EL (cell line): ENCODE measurements at regions not wholly inside any gene's neighbourhood (a gene's known extent, or its start where the extent isn't known, plus 50 kb on each side); places are given as distances from the start of the nearest gene placed in this dataset.
"Not testable (repeated sequence)": the region's sequence is repeated elsewhere in the genome, so short reads cannot be mapped to it uniquely, and the experiment has no call there.

Experiments
- DNase-seq: peaks from one replicate; pipeline ENCODE4 v3.0.0-alpha.2; 2016

- no peak for DNase-seq
Observed at GRCh38 chr13:83825676-83826075, 56.6 kb downstream of the SLITRK1 start.

- no peak for DNase-seq
Observed at GRCh38 chr13:83824560-83824959, 57.7 kb downstream of the SLITRK1 start.

GRCh38 chr13:83824120-83824519 is 58.2 kb downstream of the SLITRK1 start:
- DNase-seq, result no peak

- DNase-seq, result peak; percentile 29
Observed at GRCh38 chr13:83819611-83820010, 62.7 kb downstream of the SLITRK1 start.

GRCh38 chr13:83819156-83819555 is 63.1 kb downstream of the SLITRK1 start:
- peak; percentile 70 for DNase-seq

- no peak for DNase-seq
Observed at GRCh38 chr13:83816081-83816480, 66.2 kb downstream of the SLITRK1 start.

GRCh38 chr13:83815598-83815997 is 66.7 kb downstream of the SLITRK1 start:
- no peak for DNase-seq

GRCh38 chr13:83810136-83810535 is 72.1 kb downstream of the SLITRK1 start:
- DNase-seq, result no peak

GRCh38 chr13:83804356-83804962 is 77.8 kb downstream of the SLITRK1 start:
- no peak for DNase-seq

- peak; percentile 35 for DNase-seq
Observed at GRCh38 chr13:83798731-83799130, 83.5 kb downstream of the SLITRK1 start.

- DNase-seq, result no peak
Observed at GRCh38 chr13:83796364-83796763, 85.9 kb downstream of the SLITRK1 start.

GRCh38 chr13:83794583-83794982 is 87.7 kb downstream of the SLITRK1 start:
- no peak for DNase-seq

GRCh38 chr13:83780227-83780626 is 102.0 kb downstream of the SLITRK1 start:
- DNase-seq, result peak; percentile 3

GRCh38 chr13:83773961-83774360 is 108.3 kb downstream of the SLITRK1 start:
- no peak for DNase-seq

- no peak for DNase-seq
Observed at GRCh38 chr13:83765796-83766195, 116.5 kb downstream of the SLITRK1 start.

GRCh38 chr13:83761631-83762030 is 120.6 kb downstream of the SLITRK1 start:
- no peak for DNase-seq

- not testable (repeated sequence) for DNase-seq
Observed at GRCh38 chr13:83755210-83755609, 127.1 kb downstream of the SLITRK1 start.

GRCh38 chr13:83753912-83754624 is 128.2 kb downstream of the SLITRK1 start:
- peak; percentile 70 for DNase-seq

GRCh38 chr13:83752141-83752540 is 130.1 kb downstream of the SLITRK1 start:
- peak; percentile 88 for DNase-seq

- DNase-seq, result no peak
Observed at GRCh38 chr13:83740622-83741021, 141.7 kb downstream of the SLITRK1 start.

- DNase-seq, result no peak
Observed at GRCh38 chr13:83738407-83738806, 143.9 kb downstream of the SLITRK1 start.

- no peak for DNase-seq
Observed at GRCh38 chr13:83733293-83733692, 149.0 kb downstream of the SLITRK1 start.

GRCh38 chr13:83732755-83733154 is 149.5 kb downstream of the SLITRK1 start:
- peak; percentile 6 for DNase-seq

- no peak for DNase-seq
Observed at GRCh38 chr13:83731113-83731512, 151.2 kb downstream of the SLITRK1 start.

GRCh38 chr13:83730674-83731073 is 151.6 kb downstream of the SLITRK1 start:
- DNase-seq, result no peak
